NOMO-1 treated with DMSO at 0.1 percent for 48 hours (cell line): ENCODE measurements at regions not wholly inside any gene's neighbourhood (a gene's known extent, or its start where the extent isn't known, plus 50 kb on each side); places are given as distances from the start of the nearest gene placed in this dataset.
"Not testable (repeated sequence)": the region's sequence is repeated elsewhere in the genome, so short reads cannot be mapped to it uniquely, and the experiment has no call there.

Source experiments
- DNase-seq: peaks from one replicate; lab custom pipeline; 2025; ENCODE audit not compliant: unreplicated experiment; lab: John Stamatoyannopoulos, UW

DNA sequence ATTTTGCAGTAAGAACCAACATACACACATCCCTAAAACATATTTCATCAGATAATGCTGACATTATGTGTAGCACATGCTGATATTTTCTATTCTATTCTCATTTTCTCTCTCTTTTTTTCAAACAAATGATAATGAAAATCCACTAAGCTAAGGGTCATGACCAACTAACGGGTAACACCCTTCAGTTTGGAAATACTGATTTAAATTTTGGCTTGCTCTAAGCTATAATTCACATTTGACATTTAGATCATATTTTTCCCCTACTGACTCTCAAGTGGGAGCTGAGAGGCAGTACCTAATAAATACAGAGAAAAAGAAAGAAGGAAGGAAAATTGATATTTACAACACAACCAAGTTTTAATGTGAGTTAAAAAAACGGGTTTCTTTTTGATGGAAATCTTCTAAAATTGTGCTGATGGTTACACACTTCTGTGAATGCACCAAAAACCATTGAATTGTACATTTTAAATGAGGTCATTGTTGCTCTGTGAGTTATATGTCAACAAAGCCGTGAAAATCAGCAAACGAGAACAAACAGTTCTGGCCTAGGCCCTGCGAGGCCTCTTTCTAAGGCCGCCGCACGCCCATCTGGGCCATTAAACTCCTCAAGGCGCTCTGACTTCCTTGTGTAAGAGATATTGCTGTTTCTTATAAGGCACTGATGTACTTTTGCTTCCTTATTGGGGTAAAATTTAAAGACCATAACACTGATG, 124.2 kb downstream of the GALR1 start:
- DNase-seq, result no peak

GRCh38 chr18:77374446-77374805, 124.8 kb downstream of the GALR1 start:
- no peak for DNase-seq

DNA sequence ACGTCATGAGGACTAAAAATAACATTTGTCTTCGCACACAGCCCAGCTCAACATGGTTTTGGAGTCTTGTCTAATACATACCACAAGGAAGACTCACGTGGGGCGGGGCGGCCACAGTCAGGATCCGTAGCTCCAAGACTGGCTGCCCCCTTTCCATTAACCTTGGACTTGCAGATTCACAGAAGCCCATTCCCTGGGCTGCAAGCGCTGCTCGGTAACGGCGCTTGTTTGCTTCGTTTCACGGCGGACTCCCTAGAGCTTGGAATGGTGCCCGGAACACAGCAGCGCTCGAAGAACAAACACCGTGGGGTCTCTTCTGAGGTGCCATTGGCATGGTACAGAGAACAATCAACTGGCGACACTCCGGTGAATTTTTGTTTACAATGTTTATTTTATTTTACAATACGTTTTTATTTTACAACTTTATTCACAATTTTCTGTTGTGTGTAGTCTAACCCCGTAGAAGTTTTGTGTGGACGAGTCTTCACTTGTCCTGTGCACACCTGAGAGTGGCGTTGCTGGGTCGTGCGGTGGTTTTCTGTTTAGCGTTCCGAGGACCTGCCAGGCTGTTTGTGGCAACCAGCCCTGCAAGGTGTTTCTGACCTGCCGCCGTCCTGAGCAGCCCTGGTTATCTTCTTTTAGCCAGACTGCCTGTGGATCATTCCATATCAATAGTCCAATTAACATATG, 126.5 kb downstream of the GALR1 start:
- no peak for DNase-seq

GRCh38 chr18:77376733-77377094, 127.1 kb downstream of the GALR1 start:
- no peak for DNase-seq

- no peak for DNase-seq
Measured at GRCh38 chr18:77377813-77378212, 128.2 kb downstream of the GALR1 start.

DNA sequence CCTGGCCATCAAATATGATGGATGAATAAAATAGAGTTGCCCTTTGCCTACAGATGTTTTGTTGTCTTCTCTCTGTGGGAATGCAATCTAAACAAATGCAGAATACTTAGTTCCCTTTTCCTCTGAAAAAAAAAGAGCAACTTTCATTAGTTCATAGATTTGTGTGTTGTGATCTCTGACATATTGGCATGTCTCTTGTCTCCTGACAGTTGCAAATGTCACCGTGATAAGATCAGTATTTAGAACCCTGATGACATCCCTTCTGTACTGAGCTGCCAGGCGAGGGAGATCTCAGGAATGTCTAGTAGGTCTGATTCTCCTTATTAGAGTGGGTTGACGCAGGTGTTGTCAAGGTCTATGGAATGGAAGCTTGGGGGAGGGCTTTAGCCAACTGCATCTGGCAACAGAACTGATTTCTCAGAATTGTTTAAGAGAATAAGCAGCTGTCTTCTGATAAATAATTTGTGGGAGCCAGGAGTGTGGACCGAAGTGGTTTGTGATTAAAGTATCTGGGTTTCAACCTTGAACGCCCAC, 130.4 kb downstream of the GALR1 start:
- no peak for DNase-seq

DNA sequence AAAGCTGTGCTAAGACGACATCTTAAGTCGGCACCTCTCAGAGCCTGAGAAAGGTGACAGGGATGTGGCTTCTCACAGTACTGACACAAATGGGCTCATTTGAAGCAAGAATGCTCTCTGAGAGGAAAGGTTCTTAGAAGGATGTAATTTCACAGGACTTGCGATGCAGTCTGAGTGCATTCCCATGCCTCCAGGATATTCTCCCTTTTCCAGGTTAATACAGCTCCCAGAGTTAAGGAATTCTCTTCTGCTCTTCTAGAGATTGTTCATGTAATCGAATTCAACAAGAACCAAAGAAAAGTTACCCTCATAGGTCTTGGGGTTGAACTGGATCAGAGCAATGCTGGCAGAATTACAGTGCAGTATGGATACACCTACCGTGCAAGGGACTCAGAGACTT, 131.0 kb downstream of the GALR1 start:
- no peak for DNase-seq

- DNase-seq, result no peak
Measured at GRCh38 chr18:77392321-77392720, 142.7 kb downstream of the GALR1 start.

DNA sequence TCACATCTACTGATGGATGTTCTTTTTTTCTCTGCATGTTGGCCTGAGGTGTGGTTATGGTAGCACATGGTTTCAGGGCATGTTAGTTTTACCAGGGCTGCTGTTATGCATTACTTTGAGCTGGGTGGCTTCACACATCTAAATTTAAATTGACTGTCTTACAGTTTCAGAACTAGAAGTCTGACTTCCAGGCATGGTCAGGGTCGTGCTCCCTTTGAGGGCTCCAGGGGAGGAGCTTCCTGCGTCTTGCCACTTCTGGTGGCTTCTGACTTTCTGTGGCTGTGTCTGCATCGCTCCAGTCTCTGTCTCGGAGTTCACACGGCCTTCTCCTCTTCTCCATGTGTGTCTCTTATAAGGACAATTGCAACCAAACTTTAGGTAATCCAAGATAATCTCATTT, 143.9 kb downstream of the GALR1 start:
- no peak for DNase-seq

- no peak for DNase-seq
Measured at GRCh38 chr18:77395953-77396352, 146.3 kb downstream of the GALR1 start.

DNA sequence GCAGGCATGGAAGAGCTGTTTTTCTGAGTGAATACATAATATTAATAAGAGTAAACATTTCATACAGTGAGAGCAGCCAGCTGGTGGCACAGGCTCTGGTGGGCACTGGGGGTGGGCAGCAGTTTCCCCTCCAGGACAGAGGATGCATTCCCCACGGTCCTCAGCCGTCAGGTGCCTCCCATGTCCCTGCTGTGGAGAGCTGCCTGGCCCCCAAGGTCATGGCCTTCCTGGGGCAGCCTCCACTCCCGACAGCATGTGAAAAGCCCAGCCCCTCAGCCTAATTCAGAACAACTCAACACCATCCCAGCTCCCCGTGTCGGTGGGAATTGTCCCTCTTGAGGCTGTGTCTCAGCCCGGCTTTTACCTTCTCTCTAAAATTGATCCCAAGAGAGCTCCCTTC, 147.4 kb downstream of the GALR1 start:
- DNase-seq, result no peak

GRCh38 chr18:77397617-77398016, 148.0 kb downstream of the GALR1 start:
- no peak for DNase-seq

- no peak for DNase-seq
Measured at GRCh38 chr18:77400561-77400960, 150.9 kb downstream of the GALR1 start.

DNA sequence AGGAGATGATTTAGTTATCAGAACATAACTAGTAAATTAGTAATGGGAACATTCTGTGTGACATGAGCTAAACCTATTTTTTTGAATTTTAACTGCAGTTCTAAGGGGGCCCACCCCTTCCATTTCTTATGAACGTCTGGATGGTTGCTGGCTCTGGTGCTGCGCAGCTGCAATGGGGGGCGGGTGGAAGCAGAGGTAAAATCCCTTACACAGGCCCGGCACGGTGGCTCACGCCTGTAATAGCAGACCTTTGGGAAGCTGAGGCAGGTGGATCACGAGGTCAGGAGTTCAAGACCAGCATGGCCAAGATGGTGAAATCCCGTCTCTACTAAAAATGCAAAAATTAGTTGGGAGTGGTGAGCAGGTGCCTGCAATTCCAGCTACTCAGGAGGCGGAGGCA, 151.5 kb downstream of the GALR1 start:
- no peak for DNase-seq

DNA sequence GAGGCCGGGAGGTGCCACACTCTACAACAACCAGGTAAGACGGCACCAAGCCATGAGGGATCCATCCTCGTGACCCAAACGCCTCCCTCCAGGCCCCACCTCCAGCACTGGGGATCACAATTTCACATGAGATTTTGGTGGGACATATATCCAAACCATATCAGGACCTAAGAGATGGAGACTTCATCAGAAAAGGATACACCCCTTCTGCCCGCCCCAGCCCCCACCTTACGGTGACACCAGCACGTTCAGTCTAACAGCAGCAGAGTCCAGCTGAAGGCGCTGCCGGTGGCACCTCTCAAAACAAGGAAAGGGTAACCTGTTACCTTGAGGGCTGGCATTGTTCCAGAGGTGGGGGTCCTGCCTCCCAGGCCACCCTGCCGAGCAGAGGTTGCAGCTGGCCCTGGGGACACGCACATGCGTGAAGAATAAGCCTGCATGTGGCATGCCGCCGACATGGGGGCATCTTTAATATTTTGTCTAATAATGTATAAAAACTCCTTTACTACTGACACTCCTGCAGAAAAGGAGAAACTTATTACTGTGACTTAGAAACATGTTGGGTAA, 154.4 kb downstream of the GALR1 start:
- no peak for DNase-seq

DNA sequence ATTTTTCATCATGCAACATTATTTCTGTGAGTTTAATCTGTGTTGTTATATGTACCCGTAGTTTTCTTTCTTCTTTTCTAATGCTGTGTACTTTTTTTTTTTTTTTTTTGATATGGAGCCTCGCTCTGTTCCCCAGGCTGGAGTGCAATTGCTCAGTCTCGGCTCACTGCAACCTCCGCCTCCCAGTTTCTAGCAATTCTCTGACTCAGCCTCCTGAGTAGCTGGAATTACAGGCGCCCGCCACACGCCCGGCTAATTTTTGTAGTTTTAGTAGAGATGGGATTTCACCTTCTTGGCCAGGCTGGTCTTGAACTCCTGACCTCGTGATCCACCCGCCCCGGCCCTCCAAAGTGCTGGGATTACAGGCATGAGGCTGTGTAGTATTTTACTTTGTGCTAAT, 155.4 kb downstream of the GALR1 start:
- no peak for DNase-seq

DNA sequence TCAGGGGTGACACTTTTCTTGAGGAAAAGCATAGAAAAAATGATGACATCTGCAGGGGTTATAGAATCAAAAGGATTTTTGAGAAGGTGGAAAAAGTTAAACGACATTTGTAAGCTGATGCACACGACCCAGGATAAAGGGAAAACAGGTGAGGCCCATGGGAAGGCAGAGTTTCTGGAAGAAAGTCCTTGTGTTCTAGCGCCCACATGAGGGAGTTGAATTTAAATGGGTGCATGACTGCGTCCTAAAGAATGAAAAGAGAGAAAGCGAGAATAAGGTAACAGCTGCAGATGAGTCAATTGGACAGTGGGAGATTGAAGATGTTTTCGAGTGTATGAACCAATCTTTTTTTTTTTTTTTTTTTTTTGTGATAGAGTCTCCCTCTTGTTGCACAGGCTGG, 158.1 kb downstream of the GALR1 start:
- no peak for DNase-seq

GRCh38 chr18:77421546-77421945, 171.9 kb downstream of the GALR1 start:
- not testable (repeated sequence) for DNase-seq

DNA sequence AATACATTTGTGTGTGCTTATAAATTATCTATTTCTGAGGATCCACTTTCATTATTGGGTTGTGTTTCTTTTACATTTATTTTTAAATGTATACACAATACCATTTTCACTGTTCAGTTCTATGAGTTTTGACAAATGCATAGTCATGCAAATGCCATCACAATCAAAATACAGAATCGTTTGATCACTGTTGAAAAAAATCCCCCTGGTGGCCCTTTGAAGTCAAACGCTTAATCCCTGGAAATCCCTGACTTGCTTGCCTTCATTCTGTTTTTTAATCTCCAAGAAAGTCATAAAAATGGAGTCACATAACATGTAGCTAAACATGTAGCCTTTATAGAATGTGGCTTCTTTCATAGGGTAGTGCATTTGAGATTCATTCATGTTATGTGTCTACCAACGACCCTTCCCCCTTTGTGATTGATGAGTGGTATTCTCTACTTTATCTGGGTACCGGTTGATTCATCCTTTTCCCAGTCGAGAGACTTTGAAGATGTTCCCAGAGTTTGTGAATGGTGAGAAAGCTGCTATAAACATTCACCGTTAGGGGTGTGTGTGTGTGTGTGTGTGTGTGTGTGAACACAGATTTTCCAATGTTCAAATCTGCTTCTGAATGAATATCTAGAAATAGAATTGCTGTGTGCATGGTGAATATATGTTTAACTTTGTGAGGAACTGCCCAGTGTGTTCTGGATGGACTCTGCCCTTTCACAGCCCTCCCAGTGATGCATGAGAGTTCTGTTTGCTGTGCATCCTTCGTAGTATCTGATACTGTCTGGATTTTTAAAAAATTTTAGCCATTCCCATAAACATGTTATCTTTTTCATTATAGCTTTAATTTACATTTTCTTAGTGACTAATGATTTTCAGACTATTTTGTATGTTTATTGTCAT, 173.6 kb downstream of the GALR1 start:
- no peak for DNase-seq

- no peak for DNase-seq
Measured at GRCh38 chr18:77433076-77433475, 183.4 kb downstream of the GALR1 start.

GRCh38 chr18:77439888-77440287, 190.2 kb downstream of the GALR1 start:
- DNase-seq, result no peak
